DND-41 (cell line): ENCODE measurements at regions not wholly inside any gene's neighbourhood (a gene's known extent, or its start where the extent isn't known, plus 50 kb on each side); places are given as distances from the start of the nearest gene placed in this dataset.

Source experiments
- ATAC-seq: fragments of 200-7000 bp; cut with Tn5 transposase; 3 replicates; pipeline ENCODE4 v1.9.1; 2021; ENCODE audit warnings: low read depth; ENCODE audit not compliant: insufficient read depth
- DNase-seq: peaks from one replicate; pipeline ENCODE4 v3.0.0-alpha.2; 2020
- H2AFZ ChIP-seq: 2 replicates; pipeline ENCODE4 v1.6.0; 2012; ENCODE audit warnings: low read depth, low read length
- H3K27ac ChIP-seq: 2 replicates; pipeline ENCODE4 v1.5.1; 2012; ENCODE audit warnings: low read length, inconsistent platforms
- H3K27me3 ChIP-seq: fragments of 200-600 bp; sonication (generic); 2 replicates; pipeline ENCODE4 v1.6.0; 2012; ENCODE audit warnings: low read length, mild to moderate bottlenecking, inconsistent platforms; ENCODE audit not compliant: insufficient read depth, poor library complexity
- H3K36me3 ChIP-seq: 2 replicates; pipeline ENCODE4 v1.5.1; 2012; ENCODE audit warnings: low read length, inconsistent platforms; ENCODE audit not compliant: insufficient read depth
- H3K4me1 ChIP-seq: 2 replicates; pipeline ENCODE4 v1.5.1; 2012; ENCODE audit warnings: mild to moderate bottlenecking, low read length; ENCODE audit not compliant: insufficient read depth
- H3K4me2 ChIP-seq: 2 replicates; pipeline ENCODE4 v1.6.0; 2012; ENCODE audit warnings: mild to moderate bottlenecking, moderate library complexity, low read length, inconsistent platforms; ENCODE audit not compliant: insufficient read depth
- H3K4me3 ChIP-seq, 2 experiments: fragments of 200-600 bp in 1 of 2; shearing (Covaris generic) in 1 of 2; 2 replicates each; pipeline ENCODE4 v1.5.1; 2012 to 2016; ENCODE audit warnings: inconsistent platforms in 2 of 2, low read length in 2 of 2, mild to moderate bottlenecking in 2 of 2, low read depth in 1 of 2, moderate library complexity in 1 of 2
- H3K79me2 ChIP-seq: 2 replicates; pipeline ENCODE4 v1.6.0; 2012; ENCODE audit warnings: low read length, inconsistent platforms; ENCODE audit not compliant: insufficient read depth
- H3K9ac ChIP-seq: 2 replicates; pipeline ENCODE4 v1.6.0; 2012; ENCODE audit warnings: low read depth, mild to moderate bottlenecking, inconsistent platforms, low read length, moderate library complexity
- H3K9me3 ChIP-seq: 2 replicates; pipeline ENCODE4 v1.5.1; 2012; ENCODE audit warnings: low read length, moderate library complexity, mild to moderate bottlenecking, inconsistent platforms; ENCODE audit not compliant: insufficient read depth, severe bottlenecking
- H4K20me1 ChIP-seq: 2 replicates; pipeline ENCODE4 v1.6.0; 2012; ENCODE audit warnings: low read length; ENCODE audit not compliant: insufficient read depth
- CTCF ChIP-seq: IDR thresholded peaks from 2 replicates; pipeline ENCODE4 v1.5.1; 2012; ENCODE audit warnings: borderline replicate concordance, low read length, moderate library complexity, mild to moderate bottlenecking; ENCODE audit not compliant: poor library complexity, severe bottlenecking; ENCODE audit errors: extremely low read depth
- EZH2 ChIP-seq: IDR thresholded peaks from 3 replicates; pipeline ENCODE4 v1.6.1; 2012; ENCODE audit warnings: borderline replicate concordance, low read depth, mild to moderate bottlenecking, moderate library complexity, low read length, inconsistent platforms; ENCODE audit not compliant: severe bottlenecking

DNA sequence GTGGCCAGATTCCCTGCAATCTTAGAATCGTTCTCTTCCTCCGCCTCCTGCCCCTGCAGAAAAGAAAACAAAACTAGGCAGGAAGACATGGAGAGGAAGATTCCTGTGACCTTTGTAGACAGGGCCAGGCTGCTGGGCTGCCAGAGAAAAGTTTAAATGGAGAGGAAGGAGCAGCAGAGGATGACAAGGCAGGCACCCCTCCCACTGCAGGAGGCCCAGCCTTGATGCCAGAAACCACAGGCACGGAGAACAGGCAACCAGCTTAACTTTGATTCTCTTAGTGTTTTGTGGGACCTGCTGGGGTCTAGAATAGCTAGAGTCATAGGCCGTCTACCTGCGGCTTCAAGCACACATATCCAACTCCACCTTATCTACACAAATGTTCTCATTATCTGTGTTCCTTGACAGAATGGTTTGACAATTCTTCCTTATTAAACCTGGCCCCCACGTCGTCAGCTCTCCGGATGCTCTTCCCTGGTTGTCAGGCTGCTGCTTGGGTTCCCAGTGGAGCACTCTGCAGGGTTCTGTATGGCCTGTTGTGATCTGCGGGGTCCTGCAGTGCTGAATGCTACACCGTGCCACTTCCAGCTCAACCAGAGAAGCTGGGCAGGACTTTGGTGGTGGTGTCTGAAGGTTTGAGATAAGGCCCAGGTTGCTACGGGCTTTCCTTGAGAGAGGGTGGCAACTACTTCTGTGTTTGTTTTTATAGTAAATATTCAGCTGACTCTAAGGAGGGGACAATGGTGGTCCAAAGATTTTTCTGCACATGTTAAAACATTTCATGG, 609.5 kb downstream of the AACS start:
- H3K4me1 ChIP-seq, result no peaks in the 10 kb centered on the region
- no peaks in the 10 kb centered on the region for H3K36me3 ChIP-seq
- DNase-seq (no peak), ATAC-seq (no peak)
- no peak overlapping the region for H2AFZ ChIP-seq
- H3K27ac ChIP-seq, result no peak overlapping the region
- no peaks in the 10 kb centered on the region for H3K27me3 ChIP-seq
- H3K9me3 ChIP-seq, result no peaks in the 10 kb centered on the region
- H3K4me2 ChIP-seq, result no peak overlapping the region
- H3K9ac ChIP-seq, result no peak overlapping the region
- H3K79me2 ChIP-seq, result no peaks in the 10 kb centered on the region
- H4K20me1 ChIP-seq, result no peaks in the 10 kb centered on the region
- no peak overlapping the region for H3K4me3 ChIP-seq
- TF ChIP-seq EZH2 (no peak), CTCF (no peak)

GRCh38 chr12:125676366-125676765, 611.1 kb downstream of the AACS start:
- no peaks in the 10 kb centered on the region for H3K27me3 ChIP-seq
- no peak overlapping the region for H3K4me3 ChIP-seq
- H2AFZ ChIP-seq, result no peak overlapping the region
- no peak for ATAC-seq
- no peaks in the 10 kb centered on the region for H4K20me1 ChIP-seq
- TF ChIP-seq CTCF (no peak), EZH2 (no peak)
- H3K27ac ChIP-seq, result no peak overlapping the region
- no peaks in the 10 kb centered on the region for H3K9me3 ChIP-seq
- H3K9ac ChIP-seq, result no peak overlapping the region
- DNase-seq, result no peak
- H3K79me2 ChIP-seq, result no peaks in the 10 kb centered on the region
- H3K4me1 ChIP-seq, result no peaks in the 10 kb centered on the region
- H3K4me2 ChIP-seq, result no peak overlapping the region
- no peaks in the 10 kb centered on the region for H3K36me3 ChIP-seq

GRCh38 chr12:125677829-125678228, 612.6 kb downstream of the AACS start:
- H3K9me3 ChIP-seq, result no peaks in the 10 kb centered on the region
- no peak for TF ChIP-seq EZH2
- TF ChIP-seq CTCF, result no peak
- H3K79me2 ChIP-seq, result no peaks in the 10 kb centered on the region
- H3K4me2 ChIP-seq, result no peak overlapping the region
- no peak overlapping the region for H3K9ac ChIP-seq
- no peak for DNase-seq
- H3K36me3 ChIP-seq, result no peaks in the 10 kb centered on the region
- no peaks in the 10 kb centered on the region for H3K27me3 ChIP-seq
- no peak for ATAC-seq
- no peak overlapping the region for H3K4me3 ChIP-seq
- no peaks in the 10 kb centered on the region for H4K20me1 ChIP-seq
- H3K4me1 ChIP-seq, result no peaks in the 10 kb centered on the region
- no peak overlapping the region for H3K27ac ChIP-seq
- H2AFZ ChIP-seq, result no peak overlapping the region
